Cardiac fibroblast (primary cell): ENCODE measurements at regions not wholly inside any gene's neighbourhood (a gene's known extent, or its start where the extent isn't known, plus 50 kb on each side); places are given as distances from the start of the nearest gene placed in this dataset.
A peak's percentile ranks its signal among the peaks of the same experiment; 100 is the strongest.
"Not testable (repeated sequence)": the region's sequence is repeated elsewhere in the genome, so short reads cannot be mapped to it uniquely, and the experiment has no call there.

Source experiments
- DNase-seq, 2 donors: peaks; one replicate each; pipeline versions ENCODE4 v3.0.0 to v3.0.0-alpha.2; 2010; ENCODE audit warnings: low read depth in 2 of 2
- H3K4me3 ChIP-seq, 2 donors: replicated peaks in 1 of 2; 1 replicate in 1 of 2; 2 replicates in 1 of 2; pipeline ENCODE4 v1.5.1; 2011; ENCODE audit warnings: low read depth in 2 of 2, low read length in 2 of 2, mild to moderate bottlenecking in 2 of 2, moderate library complexity in 1 of 2
- TF ChIP-seq, protein P1 (sequence below): IDR thresholded peaks from one replicate; pipeline ENCODE4 v1.5.1; 2011; ENCODE audit warnings: low read depth, mild to moderate bottlenecking, low read length, inconsistent platforms

DNA sequence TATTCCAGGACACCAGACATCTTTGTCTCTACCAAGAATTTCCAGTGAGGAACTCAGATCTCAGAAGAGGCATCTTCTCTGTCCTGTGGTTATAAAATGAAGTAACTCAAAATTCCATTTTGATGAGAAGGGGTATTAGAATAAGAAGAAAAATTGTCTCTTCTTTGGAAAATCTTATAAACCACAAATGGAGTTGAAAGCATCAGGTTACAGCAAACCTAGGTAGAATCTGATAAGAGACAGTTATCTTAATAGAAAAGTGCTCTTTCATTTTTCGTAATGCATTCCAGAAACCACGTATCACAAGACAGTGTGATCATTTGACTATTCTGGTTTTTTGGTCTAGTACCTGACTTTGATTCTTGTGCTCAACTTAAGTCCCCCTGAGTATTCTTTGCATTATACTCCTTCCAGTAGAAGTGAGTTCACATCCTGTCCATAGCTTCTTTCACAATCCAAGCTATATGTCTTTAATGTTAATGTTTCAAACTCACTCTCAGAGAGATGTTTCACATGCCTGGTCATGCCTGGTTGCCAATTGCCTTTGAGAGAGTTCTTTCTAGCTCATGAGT is 120.9 kb upstream of the PRDX6 start:
- H3K4me3 ChIP-seq = no peak overlapping the region
- TF ChIP-seq, protein P1, sequence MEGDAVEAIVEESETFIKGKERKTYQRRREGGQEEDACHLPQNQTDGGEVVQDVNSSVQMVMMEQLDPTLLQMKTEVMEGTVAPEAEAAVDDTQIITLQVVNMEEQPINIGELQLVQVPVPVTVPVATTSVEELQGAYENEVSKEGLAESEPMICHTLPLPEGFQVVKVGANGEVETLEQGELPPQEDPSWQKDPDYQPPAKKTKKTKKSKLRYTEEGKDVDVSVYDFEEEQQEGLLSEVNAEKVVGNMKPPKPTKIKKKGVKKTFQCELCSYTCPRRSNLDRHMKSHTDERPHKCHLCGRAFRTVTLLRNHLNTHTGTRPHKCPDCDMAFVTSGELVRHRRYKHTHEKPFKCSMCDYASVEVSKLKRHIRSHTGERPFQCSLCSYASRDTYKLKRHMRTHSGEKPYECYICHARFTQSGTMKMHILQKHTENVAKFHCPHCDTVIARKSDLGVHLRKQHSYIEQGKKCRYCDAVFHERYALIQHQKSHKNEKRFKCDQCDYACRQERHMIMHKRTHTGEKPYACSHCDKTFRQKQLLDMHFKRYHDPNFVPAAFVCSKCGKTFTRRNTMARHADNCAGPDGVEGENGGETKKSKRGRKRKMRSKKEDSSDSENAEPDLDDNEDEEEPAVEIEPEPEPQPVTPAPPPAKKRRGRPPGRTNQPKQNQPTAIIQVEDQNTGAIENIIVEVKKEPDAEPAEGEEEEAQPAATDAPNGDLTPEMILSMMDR = no peak
- DNase-seq = no peak

DNA sequence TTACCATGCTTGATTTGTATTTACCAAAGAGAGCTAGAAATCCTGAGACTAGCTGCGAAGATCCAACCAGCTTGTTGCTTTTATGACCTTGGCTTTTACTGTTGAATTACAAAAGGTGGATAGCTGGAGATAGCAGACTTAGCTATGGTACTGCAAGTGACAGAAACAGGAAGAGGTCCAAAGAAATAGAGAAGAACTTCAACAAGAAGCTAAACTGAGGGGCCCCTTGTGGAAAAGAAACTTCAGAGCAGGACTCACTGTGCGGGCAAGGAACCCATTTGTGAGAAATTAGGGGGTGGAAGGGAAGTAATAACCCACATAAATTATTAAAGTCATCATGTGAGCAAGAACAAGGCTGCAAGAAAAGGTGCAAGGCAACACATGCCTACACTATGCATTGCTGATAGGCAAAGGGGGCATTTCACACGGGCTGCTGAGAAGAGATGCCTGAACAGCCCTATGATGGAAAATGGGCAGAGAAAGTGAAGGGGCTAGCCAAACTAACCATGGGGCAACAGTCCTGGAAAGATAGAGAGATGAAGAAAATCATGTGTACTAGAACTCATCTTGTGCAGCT is 116.6 kb upstream of the PRDX6 start:
- no peak overlapping the region for H3K4me3 ChIP-seq
- TF ChIP-seq, protein P1 = no peak

DNA sequence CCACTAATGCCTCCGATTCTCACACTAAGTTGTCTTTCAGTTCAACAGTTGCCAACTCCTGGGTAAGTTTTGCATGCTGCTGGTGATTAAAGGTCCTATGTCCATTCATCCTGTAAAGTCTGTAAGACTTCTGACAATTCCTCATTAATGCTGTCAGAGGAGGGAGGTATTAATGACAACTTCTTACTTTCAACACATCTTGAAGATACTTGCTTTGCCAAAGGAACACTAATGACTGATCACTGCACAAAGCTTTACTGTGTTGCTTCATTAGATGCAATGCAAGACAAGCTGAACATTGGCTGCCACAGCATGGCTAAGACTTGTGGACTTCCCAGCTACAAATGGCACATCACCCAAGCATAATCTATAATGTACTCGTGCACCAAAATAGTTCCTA is 114.6 kb upstream of the PRDX6 start:
- TF ChIP-seq, protein P1 = no peak
- no peak overlapping the region for H3K4me3 ChIP-seq
- DNase-seq = no peak

More for the DNA sequence above, 116.6 kb upstream of the PRDX6 start:
- DNase-seq = no peak

DNA sequence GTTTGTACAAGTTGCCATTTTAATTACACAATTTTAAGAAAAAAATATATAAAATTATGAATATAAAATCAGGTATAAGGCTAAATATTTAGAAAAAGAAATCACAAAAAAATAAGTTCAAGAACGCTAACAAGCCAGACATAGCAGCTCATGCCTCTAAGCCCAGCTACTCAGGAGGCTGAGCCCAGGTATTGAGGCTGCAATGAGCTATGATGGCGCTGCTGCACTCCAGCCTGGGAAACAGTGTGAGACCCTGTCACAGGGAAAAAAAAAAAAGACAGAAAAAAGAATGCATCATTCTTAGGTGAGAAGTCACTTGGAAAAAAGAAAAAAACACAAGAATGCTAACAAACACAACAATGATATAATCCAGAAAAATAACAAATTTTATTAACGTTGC is 112.3 kb upstream of the PRDX6 start:
- no peak for DNase-seq
- H3K4me3 ChIP-seq = no peak overlapping the region
- TF ChIP-seq, protein P1 = no peak

DNA sequence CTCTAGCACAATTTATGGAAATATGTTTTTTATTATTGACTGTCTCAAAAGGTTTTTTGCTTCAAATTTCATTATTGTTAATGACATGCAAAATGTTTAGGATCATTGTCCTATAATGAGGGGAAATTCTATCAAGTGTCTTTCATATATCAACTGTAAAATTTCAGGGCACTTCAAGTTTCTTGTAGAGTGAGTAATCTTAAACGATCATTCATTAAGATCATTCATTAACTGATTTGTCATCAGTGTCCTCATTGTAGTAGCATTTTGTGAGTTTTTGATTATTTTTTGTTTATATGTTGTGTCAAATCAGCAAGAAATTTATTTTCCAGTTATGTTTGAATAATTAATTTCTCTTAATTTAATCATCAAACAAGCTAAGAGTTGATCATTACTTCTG is 111.8 kb upstream of the PRDX6 start:
- no peak for DNase-seq
- TF ChIP-seq, protein P1 = no peak
- no peak overlapping the region for H3K4me3 ChIP-seq

DNA sequence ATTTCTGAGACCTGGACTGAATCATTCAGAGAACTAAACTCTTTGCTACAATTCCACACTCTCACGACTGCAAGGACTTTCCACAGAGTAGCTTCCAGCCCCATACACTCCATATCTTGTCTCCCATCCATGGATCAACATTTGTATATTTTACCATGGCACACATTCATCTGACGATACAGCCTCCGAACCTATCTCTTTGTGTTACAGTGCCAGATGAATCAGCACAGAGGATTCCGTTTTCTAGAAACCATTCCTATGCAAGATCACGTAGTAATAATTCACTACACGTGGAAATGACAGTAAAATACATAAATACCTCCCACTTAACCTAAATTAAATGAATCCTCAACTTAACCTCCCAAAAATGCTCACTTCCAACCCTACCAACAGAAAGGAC is 110.0 kb upstream of the PRDX6 start:
- no peak overlapping the region for H3K4me3 ChIP-seq
- DNase-seq = no peak
- TF ChIP-seq, protein P1 = no peak

DNA sequence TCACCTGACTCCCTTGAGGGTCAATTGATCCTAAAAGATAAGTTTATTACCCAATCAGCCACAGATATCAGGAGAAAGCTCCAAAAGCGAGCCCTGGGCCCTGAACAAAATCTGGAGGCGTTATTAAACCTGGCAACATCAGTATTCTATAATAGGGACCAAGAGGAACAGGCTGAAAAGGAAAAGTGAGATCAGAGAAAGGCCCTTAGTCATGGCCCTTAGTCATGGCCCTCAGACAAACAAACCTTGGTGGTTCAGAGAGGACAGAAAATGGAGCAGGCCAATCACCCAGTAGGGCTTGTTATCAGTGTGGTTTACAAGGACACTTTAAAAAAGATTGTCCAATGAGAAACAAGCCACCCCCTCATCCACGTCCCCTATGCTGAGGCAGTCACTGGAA is 106.5 kb upstream of the PRDX6 start:
- not testable (repeated sequence) for H3K4me3 ChIP-seq
- DNase-seq = peak in 1 of 2 donors; percentile 42

DNA sequence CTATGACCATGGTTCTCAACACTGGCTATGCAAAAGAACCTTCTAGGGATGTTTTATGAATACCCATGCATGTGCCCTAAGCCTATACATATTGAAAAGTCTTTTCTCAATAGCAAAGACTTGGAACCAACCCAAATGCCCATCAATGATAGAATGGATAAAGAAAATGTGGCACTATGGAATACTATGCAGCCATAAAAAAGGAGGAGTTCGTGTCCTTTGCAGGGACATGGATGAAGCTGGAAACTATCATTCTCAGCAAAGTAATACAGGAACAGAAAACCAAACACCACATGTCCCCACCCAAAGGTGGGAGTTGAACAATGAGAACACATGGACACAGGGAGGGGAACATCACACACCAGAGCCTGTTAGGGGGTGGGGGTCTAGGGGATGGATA is 101.1 kb upstream of the PRDX6 start:
- H3K4me3 ChIP-seq, DNase-seq: not testable (repeated sequence)
